GM19324 (cell line): ENCODE measurements at regions not wholly inside any gene's neighbourhood (a gene's known extent, or its start where the extent isn't known, plus 50 kb on each side); places are given as distances from the start of the nearest gene placed in this dataset.
A peak's percentile ranks its signal among the peaks of the same experiment; 100 is the strongest.
"Not testable (repeated sequence)": the region's sequence is repeated elsewhere in the genome, so short reads cannot be mapped to it uniquely, and the experiment has no call there.

Experiments used
- ATAC-seq: cut with Tn5 transposase; IDR thresholded peaks from one replicate; pipeline ENCODE4 v1.9.1; 2021; ENCODE audit warnings: mild to moderate bottlenecking, moderate library complexity; ENCODE audit not compliant: unreplicated experiment, low FRiP score

DNA sequence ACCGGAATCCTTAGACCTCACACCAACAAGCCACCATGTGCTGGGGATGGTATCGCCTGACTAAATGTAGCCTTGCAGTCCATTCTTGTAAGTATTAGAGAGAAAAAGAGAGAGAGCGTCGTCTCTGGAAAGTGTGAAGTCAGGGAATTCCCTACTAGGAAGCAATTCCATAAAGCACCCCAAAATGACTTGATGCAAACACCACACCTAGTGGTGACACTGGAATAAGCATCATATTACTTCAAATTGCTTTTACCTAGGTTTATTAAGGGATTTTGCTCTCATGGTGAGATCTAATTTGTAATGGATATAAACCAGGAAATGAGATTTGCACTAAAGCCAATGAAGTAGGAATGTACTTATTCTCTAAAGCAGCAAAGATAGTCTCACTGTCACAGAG lies 111.4 kb upstream of the METTL9 start:
- ATAC-seq, result not testable (repeated sequence)

DNA sequence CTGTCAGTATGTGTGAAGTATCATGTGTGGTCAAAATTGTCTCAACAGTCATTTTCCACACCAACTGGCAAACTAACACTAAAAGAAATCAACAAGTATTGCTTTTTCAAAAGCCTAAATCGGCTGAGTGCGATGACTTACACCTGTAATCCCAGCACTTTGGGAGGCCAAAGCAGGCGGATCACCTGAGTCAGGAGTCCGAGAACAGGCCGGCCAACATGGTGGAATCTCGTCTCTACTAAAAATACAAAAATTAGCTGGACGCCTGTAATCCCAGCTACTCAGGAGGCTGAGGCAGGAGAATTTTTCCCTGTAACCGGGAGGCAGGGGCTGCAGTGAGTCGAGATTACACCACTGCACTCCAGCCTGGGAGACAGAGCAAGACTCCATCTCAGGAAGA lies 100.3 kb upstream of the METTL9 start:
- ATAC-seq, result not testable (repeated sequence)

DNA sequence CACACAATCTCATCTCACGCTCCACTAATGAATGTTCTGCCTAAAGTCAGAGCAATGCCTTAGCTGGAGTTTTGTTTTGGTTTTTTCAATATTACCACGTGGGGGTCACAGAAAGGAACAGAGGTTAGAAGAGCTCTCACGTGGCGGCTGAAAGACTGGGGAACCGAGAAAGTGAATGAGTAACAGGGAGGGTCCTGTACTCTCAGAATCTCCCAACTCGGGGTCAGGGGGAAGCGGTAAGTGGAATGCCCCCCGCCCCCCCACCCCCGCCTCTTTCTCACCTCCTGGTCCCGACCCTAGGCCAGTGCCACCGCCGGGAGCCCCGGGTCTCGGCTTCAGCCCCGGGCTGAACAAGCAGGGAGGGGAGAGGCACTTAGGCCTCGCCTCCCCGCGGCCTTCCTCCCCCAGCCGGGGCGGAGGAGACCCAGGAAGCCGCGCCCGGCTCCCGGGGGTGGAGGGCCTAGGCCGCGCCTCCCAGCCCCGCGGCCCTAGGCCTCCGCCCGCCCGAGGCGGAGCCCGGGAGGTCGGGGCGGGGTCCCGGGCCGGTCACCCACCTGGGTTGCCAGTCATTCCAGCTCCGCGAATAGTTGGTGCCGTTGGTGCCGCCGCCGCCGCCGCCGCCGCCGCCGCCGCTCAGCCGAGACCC lies 98.0 kb upstream of the METTL9 start:
- ATAC-seq, result peak; percentile 50

- peak; percentile 77 for ATAC-seq
Observed at GRCh38 chr16:21501869-21502667, 97.3 kb upstream of the METTL9 start.

DNA sequence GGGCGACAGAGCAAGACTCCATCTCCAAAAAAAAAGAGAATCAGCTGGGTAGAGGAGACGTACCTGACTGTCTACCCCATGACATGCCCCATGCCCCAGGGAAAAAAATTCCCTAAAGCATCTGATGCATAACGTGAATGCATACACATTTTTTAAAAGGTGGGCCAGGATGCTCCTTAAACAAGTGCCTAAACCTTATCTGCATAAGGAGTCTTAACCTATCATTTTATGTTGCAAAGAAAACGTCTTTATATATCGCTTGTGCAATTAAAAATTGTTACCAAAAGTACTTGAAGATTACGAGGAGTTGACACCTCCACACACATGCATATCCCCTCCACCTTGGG lies 95.8 kb upstream of the METTL9 start:
- ATAC-seq, result not testable (repeated sequence)

- ATAC-seq, result not testable (repeated sequence)
Observed at GRCh38 chr16:21503941-21504832, 95.2 kb upstream of the METTL9 start.

DNA sequence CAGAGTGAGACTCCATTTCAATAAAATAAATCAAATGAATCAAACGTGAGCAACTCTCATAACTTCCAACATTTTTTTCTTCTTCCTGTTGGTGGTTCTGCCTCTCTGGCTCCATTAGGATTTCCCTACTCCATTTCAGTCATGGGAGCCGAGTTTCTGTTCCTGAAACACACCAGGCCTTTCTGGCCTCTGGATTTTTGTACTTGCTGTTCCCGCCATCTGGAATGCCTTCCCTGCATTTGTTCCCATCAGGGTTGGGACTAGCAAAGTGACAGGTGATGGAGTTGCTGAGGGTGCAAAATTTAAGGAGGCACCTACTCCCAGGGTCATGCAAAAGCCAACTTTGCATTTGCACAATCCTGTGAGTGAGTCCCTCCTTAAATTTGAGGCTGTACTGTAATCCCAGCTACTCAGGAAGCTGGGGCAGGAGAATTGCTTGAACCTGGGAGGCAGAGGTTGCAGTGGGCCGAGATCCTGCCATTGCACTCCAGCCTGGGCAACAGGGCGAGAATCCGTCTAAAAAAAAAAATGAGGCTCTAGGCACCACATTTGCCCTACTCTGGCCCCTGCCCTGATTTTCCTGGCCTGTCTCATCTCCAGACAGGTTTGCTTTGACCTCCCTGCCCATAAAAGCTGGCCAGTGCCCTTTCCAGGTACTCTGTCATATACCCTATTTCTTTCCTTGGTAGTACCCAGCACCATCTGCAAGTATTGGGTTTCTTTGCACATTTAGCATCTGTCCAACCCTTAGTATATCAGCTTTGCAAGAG lies 93.4 kb upstream of the METTL9 start:
- not testable (repeated sequence) for ATAC-seq

GRCh38 chr16:21506857-21507456 lies 92.4 kb upstream of the METTL9 start:
- peak; percentile 59 for ATAC-seq

- ATAC-seq, result not testable (repeated sequence)
Observed at GRCh38 chr16:21507631-21508305, 91.6 kb upstream of the METTL9 start.

- not testable (repeated sequence) for ATAC-seq
Observed at GRCh38 chr16:21508661-21509436, 90.5 kb upstream of the METTL9 start.

- ATAC-seq, result not testable (repeated sequence)
Observed at GRCh38 chr16:21509437-21510086, 89.8 kb upstream of the METTL9 start.

- ATAC-seq, result not testable (repeated sequence)
Observed at GRCh38 chr16:21510869-21511255, 88.5 kb upstream of the METTL9 start.

GRCh38 chr16:21511315-21512210 lies 87.8 kb upstream of the METTL9 start:
- ATAC-seq, result not testable (repeated sequence)

GRCh38 chr16:21512280-21513192 lies 86.8 kb upstream of the METTL9 start:
- ATAC-seq, result not testable (repeated sequence)

- not testable (repeated sequence) for ATAC-seq
Observed at GRCh38 chr16:21513337-21513741, 86.0 kb upstream of the METTL9 start.
